BLaER1 (cell line): ENCODE measurements at regions not wholly inside any gene's neighbourhood (a gene's known extent, or its start where the extent isn't known, plus 50 kb on each side); places are given as distances from the start of the nearest gene placed in this dataset.
"Not testable (repeated sequence)": the region's sequence is repeated elsewhere in the genome, so short reads cannot be mapped to it uniquely, and the experiment has no call there.

ENCODE experiments used
- H3K27ac ChIP-seq: shearing (Covaris generic); formaldehyde crosslinking; 2 replicates; pipeline ENCODE4 v1.8.1; 2022
- H3K27me3 ChIP-seq: shearing (Covaris generic); formaldehyde crosslinking; 2 replicates; pipeline ENCODE4 v1.8.1; 2022
- H3K36me3 ChIP-seq: shearing (Covaris generic); formaldehyde crosslinking; 2 replicates; pipeline ENCODE4 v1.8.1; 2022
- H3K4me1 ChIP-seq: shearing (Covaris generic); formaldehyde crosslinking; 2 replicates; pipeline ENCODE4 v1.8.1; 2022
- H3K4me2 ChIP-seq: shearing (Covaris generic); formaldehyde crosslinking; 2 replicates; pipeline ENCODE4 v1.8.1; 2022
- H3K4me3 ChIP-seq: shearing (Covaris generic); formaldehyde crosslinking; 2 replicates; pipeline ENCODE4 v1.8.1; 2022
- H3K9ac ChIP-seq: shearing (Covaris generic); formaldehyde crosslinking; 2 replicates; pipeline ENCODE4 v1.8.1; 2022
- H3K9me3 ChIP-seq: shearing (Covaris generic); formaldehyde crosslinking; 2 replicates; pipeline ENCODE4 v1.8.1; 2022
- H4K20me1 ChIP-seq: shearing (Covaris generic); formaldehyde crosslinking; 2 replicates; pipeline ENCODE4 v1.8.1; 2022
- Cebpa-rat ChIP-seq: shearing (Covaris generic); IDR thresholded peaks from 2 replicates; pipeline ENCODE4 v1.8.1; 2022

- TF ChIP-seq Cebpa-rat: no peak
- Histone ChIP-seq H3K9ac (no peak overlapping the region), H3K4me2 (no peak overlapping the region)
Observed at GRCh38 chr10:44132361-44133289, 252.3 kb downstream of the CXCL12 start.

GRCh38 chr10:44126291-44126717 lies 258.6 kb downstream of the CXCL12 start:
- no peak for TF ChIP-seq Cebpa-rat
- Histone ChIP-seq H3K27ac (no peak overlapping the region), H3K4me1 (no peaks in the 10 kb centered on the region), H3K36me3 (no peaks in the 10 kb centered on the region), H3K4me2 (no peak overlapping the region), H3K9me3 (no peaks in the 10 kb centered on the region), H3K4me3 (no peak overlapping the region), H3K9ac (no peak overlapping the region), H3K27me3 (no peaks in the 10 kb centered on the region), H4K20me1 (no peaks in the 10 kb centered on the region)

More at GRCh38 chr10:44132361-44133289, 252.3 kb downstream of the CXCL12 start:
- Histone ChIP-seq H3K27me3 (no peaks in the 10 kb centered on the region), H3K36me3 (no peaks in the 10 kb centered on the region), H3K9me3 (no peaks in the 10 kb centered on the region), H3K27ac (no peak overlapping the region), H3K4me3 (no peak overlapping the region), H4K20me1 (no peaks in the 10 kb centered on the region), H3K4me1 (no peaks in the 10 kb centered on the region)

GRCh38 chr10:44125879-44126278 lies 259.0 kb downstream of the CXCL12 start:
- H4K20me1 ChIP-seq: no peaks in the 10 kb centered on the region
- no peak overlapping the region for H3K9ac ChIP-seq
- no peaks in the 10 kb centered on the region for H3K4me1 ChIP-seq
- H3K27ac ChIP-seq: no peak overlapping the region
- H3K9me3 ChIP-seq: no peaks in the 10 kb centered on the region
- no peaks in the 10 kb centered on the region for H3K27me3 ChIP-seq
- no peaks in the 10 kb centered on the region for H3K36me3 ChIP-seq
- no peak overlapping the region for H3K4me2 ChIP-seq
- no peak overlapping the region for H3K4me3 ChIP-seq
- no peak for TF ChIP-seq Cebpa-rat

- Histone ChIP-seq H3K4me3 (no peak overlapping the region), H3K27me3 (no peaks in the 10 kb centered on the region), H3K9ac (no peak overlapping the region), H3K4me1 (no peaks in the 10 kb centered on the region), H3K4me2 (no peak overlapping the region), H3K36me3 (no peaks in the 10 kb centered on the region), H3K9me3 (no peaks in the 10 kb centered on the region), H4K20me1 (no peaks in the 10 kb centered on the region), H3K27ac (no peak overlapping the region)
- TF ChIP-seq Cebpa-rat: no peak
Observed at GRCh38 chr10:44118500-44118899, 266.4 kb downstream of the CXCL12 start.

- Histone ChIP-seq H4K20me1 (no peaks in the 10 kb centered on the region), H3K4me3 (no peak overlapping the region), H3K4me2 (no peak overlapping the region), H3K27ac (no peak overlapping the region), H3K9me3 (no peaks in the 10 kb centered on the region), H3K4me1 (no peaks in the 10 kb centered on the region), H3K9ac (no peak overlapping the region), H3K27me3 (no peaks in the 10 kb centered on the region), H3K36me3 (no peaks in the 10 kb centered on the region)
- no peak for TF ChIP-seq Cebpa-rat
Observed at GRCh38 chr10:44116474-44116873, 268.4 kb downstream of the CXCL12 start.

- Histone ChIP-seq H3K9me3 (0 out of 2 replicates have a peak, but pooled peaks cover 3% of the 10 kb centered on the region), H3K9ac (no peak overlapping the region), H3K27ac (no peak overlapping the region), H4K20me1 (no peaks in the 10 kb centered on the region), H3K27me3 (no peaks in the 10 kb centered on the region), H3K4me3 (no peak overlapping the region), H3K36me3 (no peaks in the 10 kb centered on the region), H3K4me2 (no peak overlapping the region), H3K4me1 (no peaks in the 10 kb centered on the region)
- no peak for TF ChIP-seq Cebpa-rat
Observed at GRCh38 chr10:44115516-44115915, 269.4 kb downstream of the CXCL12 start.

GRCh38 chr10:44114441-44114840 lies 270.5 kb downstream of the CXCL12 start:
- no peak for TF ChIP-seq Cebpa-rat

GRCh38 chr10:44112280-44112679 lies 272.6 kb downstream of the CXCL12 start:
- H3K4me3 ChIP-seq, H3K27me3 ChIP-seq, H3K27ac ChIP-seq, H3K9ac ChIP-seq, H3K36me3 ChIP-seq, H3K4me2 ChIP-seq, H4K20me1 ChIP-seq, H3K9me3 ChIP-seq, H3K4me1 ChIP-seq: not testable (repeated sequence)

More at GRCh38 chr10:44114441-44114840, 270.5 kb downstream of the CXCL12 start:
- no peaks in the 10 kb centered on the region for H3K36me3 ChIP-seq
- no peaks in the 10 kb centered on the region for H3K27me3 ChIP-seq
- H3K4me3 ChIP-seq: no peak overlapping the region
- H3K4me1 ChIP-seq: no peaks in the 10 kb centered on the region
- no peak overlapping the region for H3K27ac ChIP-seq
- 0 out of 2 replicates have a peak, but pooled peaks cover 3% of the 10 kb centered on the region for H3K9me3 ChIP-seq
- H3K9ac ChIP-seq: no peak overlapping the region
- H4K20me1 ChIP-seq: no peaks in the 10 kb centered on the region
- H3K4me2 ChIP-seq: no peak overlapping the region

GRCh38 chr10:44105696-44106095 lies 279.2 kb downstream of the CXCL12 start:
- 0 out of 2 replicates have a peak, but pooled peaks cover 2% of the 10 kb centered on the region for H3K9me3 ChIP-seq
- no peak overlapping the region for H3K4me2 ChIP-seq
- TF ChIP-seq Cebpa-rat: no peak
- H3K4me3 ChIP-seq: no peak overlapping the region
- H3K36me3 ChIP-seq: no peaks in the 10 kb centered on the region
- H3K4me1 ChIP-seq: no peaks in the 10 kb centered on the region
- no peak overlapping the region for H3K9ac ChIP-seq
- no peaks in the 10 kb centered on the region for H3K27me3 ChIP-seq
- no peaks in the 10 kb centered on the region for H4K20me1 ChIP-seq
- no peak overlapping the region for H3K27ac ChIP-seq

- H3K36me3 ChIP-seq: no peaks in the 10 kb centered on the region
- H3K27me3 ChIP-seq: no peaks in the 10 kb centered on the region
- no peaks in the 10 kb centered on the region for H4K20me1 ChIP-seq
- no peaks in the 10 kb centered on the region for H3K9me3 ChIP-seq
- H3K27ac ChIP-seq: no peak overlapping the region
- no peak overlapping the region for H3K4me2 ChIP-seq
- no peak for TF ChIP-seq Cebpa-rat
- no peaks in the 10 kb centered on the region for H3K4me1 ChIP-seq
- H3K4me3 ChIP-seq: no peak overlapping the region
- H3K9ac ChIP-seq: no peak overlapping the region
Observed at GRCh38 chr10:44102726-44103255, 282.1 kb downstream of the CXCL12 start.
